ENCODE measurements at regions not wholly inside any gene's neighbourhood (a gene's known extent, or its start where the extent isn't known, plus 50 kb on each side); places are given as distances from the start of the nearest gene placed in this dataset.

DNA sequence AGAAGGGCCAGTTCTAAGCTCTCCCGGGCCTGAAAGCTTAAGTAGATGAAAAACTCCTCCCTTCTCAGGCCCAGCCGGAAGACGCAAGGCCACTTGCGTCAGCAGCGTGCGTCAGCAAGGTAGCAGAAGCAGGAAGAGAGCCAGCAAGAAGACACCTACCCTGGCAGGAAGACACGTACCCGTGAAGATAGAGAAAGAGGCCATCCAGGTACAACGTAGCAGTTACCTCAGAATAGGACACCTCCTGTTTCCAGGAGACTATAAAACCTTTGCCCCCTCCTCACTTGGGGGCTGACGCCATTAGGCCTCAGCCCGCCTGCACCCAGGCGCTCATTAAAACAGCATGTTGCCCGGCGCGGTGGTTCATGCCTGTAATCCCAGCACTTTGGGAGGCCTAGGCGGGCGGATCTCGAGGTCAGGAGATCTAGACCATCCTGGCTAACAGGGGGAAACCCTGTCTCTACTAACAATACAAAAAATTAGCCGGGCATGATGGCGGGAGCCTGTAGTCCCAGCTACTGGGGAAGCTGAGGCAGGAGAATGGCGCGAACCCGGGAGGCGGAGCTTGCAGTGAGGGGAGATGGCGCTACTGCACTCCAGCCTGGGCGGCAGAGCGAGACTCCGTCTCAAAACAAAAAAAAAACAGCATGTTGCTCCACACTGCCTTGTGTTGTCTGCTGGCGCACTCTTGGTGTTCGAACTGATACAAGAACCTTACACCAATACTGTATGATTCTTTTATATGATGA is 242.7 kb upstream of the NWD2 start:
- H3K27me3 ChIP-seq (ENCODE audit: low read depth, low read length) = no peaks in the 10 kb centered on the region
- no peak overlapping the region for H3K27ac ChIP-seq (ENCODE audit: low read length)
- TF ChIP-seq, protein P1, sequence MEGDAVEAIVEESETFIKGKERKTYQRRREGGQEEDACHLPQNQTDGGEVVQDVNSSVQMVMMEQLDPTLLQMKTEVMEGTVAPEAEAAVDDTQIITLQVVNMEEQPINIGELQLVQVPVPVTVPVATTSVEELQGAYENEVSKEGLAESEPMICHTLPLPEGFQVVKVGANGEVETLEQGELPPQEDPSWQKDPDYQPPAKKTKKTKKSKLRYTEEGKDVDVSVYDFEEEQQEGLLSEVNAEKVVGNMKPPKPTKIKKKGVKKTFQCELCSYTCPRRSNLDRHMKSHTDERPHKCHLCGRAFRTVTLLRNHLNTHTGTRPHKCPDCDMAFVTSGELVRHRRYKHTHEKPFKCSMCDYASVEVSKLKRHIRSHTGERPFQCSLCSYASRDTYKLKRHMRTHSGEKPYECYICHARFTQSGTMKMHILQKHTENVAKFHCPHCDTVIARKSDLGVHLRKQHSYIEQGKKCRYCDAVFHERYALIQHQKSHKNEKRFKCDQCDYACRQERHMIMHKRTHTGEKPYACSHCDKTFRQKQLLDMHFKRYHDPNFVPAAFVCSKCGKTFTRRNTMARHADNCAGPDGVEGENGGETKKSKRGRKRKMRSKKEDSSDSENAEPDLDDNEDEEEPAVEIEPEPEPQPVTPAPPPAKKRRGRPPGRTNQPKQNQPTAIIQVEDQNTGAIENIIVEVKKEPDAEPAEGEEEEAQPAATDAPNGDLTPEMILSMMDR (IDR thresholded peaks at IDR 0.05; ENCODE audit: low read depth, low read length) = no peak
- TF ChIP-seq EZH2phosphoT487 (IDR thresholded peaks at IDR 0.05; ENCODE audit: low read depth) = no peak
- H3K36me3 ChIP-seq (replicated peaks; ENCODE audit: low read depth, low read length) = no peaks in the 10 kb centered on the region
- H2AFZ ChIP-seq (ENCODE audit: low read depth, low read length) = no peak overlapping the region
- H3K4me2 ChIP-seq (ENCODE audit: low read length) = no peak overlapping the region
- H3K79me2 ChIP-seq (ENCODE audit: low read length) = no peaks in the 10 kb centered on the region
- H3K4me1 ChIP-seq (ENCODE audit: low read length) = peaks cover 8% of the 10 kb centered on the region
- no peaks in the 10 kb centered on the region for H4K20me1 ChIP-seq (ENCODE audit: insufficient read depth, low read length)
- H3K9ac ChIP-seq (ENCODE audit: low read length) = no peak overlapping the region
- H3K4me3 ChIP-seq (ENCODE audit: low read length) = no peak overlapping the region
- H3K9me3 ChIP-seq (ENCODE audit: insufficient read depth, low read length) = no peaks in the 10 kb centered on the region

GRCh38 chr4:37002625-37003024 is 241.9 kb upstream of the NWD2 start:
- Histone ChIP-seq H3K9ac (ENCODE audit: low read length) (no peak overlapping the region), H3K4me3 (ENCODE audit: low read length) (no peak overlapping the region), H3K79me2 (ENCODE audit: low read length) (no peaks in the 10 kb centered on the region), H3K9me3 (ENCODE audit: insufficient read depth, low read length) (no peaks in the 10 kb centered on the region), H3K27ac (ENCODE audit: low read length) (no peak overlapping the region), H3K4me2 (ENCODE audit: low read length) (no peak overlapping the region), H3K36me3 (replicated peaks; ENCODE audit: low read depth, low read length) (no peaks in the 10 kb centered on the region), H2AFZ (ENCODE audit: low read depth, low read length) (no peak overlapping the region), H3K4me1 (ENCODE audit: low read length) (peaks cover 5% of the 10 kb centered on the region), H3K27me3 (ENCODE audit: low read depth, low read length) (no peaks in the 10 kb centered on the region), H4K20me1 (ENCODE audit: insufficient read depth, low read length) (no peaks in the 10 kb centered on the region)
- no peak for TF ChIP-seq EZH2phosphoT487 (IDR thresholded peaks at IDR 0.05; ENCODE audit: low read depth)
- TF ChIP-seq, protein P1 (IDR thresholded peaks at IDR 0.05; ENCODE audit: low read depth, low read length) = no peak

DNA sequence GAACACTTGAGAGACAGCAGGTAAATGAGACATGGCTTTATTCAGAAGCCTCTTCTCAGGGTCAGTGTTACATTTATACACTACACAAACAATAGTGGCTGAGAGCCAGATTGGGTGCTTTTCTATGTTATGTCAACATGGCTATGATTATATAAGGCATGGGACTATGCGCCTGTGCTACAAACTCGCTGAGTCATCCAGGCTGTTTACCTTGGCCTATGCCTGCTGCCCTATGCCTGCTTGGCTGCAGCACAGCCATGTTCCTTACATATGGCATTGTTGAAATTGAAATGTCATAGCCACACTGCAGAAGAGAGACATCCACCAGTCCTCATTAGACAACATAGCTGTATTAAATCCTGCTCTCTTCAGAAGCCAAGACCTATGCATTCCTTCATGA is 236.3 kb upstream of the NWD2 start:
- Histone ChIP-seq H4K20me1 (ENCODE audit: insufficient read depth, low read length) (no peaks in the 10 kb centered on the region), H3K36me3 (replicated peaks; ENCODE audit: low read depth, low read length) (no peaks in the 10 kb centered on the region), H3K9ac (ENCODE audit: low read length) (no peak overlapping the region), H3K79me2 (ENCODE audit: low read length) (no peaks in the 10 kb centered on the region), H3K4me1 (ENCODE audit: low read length) (no peaks in the 10 kb centered on the region), H3K4me2 (ENCODE audit: low read length) (no peak overlapping the region), H2AFZ (ENCODE audit: low read depth, low read length) (no peak overlapping the region), H3K9me3 (ENCODE audit: insufficient read depth, low read length) (no peaks in the 10 kb centered on the region), H3K4me3 (ENCODE audit: low read length) (no peak overlapping the region), H3K27ac (ENCODE audit: low read length) (no peak overlapping the region), H3K27me3 (ENCODE audit: low read depth, low read length) (no peaks in the 10 kb centered on the region)
- TF ChIP-seq EZH2phosphoT487 (IDR thresholded peaks at IDR 0.05; ENCODE audit: low read depth) = no peak
- TF ChIP-seq, protein P1 (IDR thresholded peaks at IDR 0.05; ENCODE audit: low read depth, low read length) = no peak

DNA sequence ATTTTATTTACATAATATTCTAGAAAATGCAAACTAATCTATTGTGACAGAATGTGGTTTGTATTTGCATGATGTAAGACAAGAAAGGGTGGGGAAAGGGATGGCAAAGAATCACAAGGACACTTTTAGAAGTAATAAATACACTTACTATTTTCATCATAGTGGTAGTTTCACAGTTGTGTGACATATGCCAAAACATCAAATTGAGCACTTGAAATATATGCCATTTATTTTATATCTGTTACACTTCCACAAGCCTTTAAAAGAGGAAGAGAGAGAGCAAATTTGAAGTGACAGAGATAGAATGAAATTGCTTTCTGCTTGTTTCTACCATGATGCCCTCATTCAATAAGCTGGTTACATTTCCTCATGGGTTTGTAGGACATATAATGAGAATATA is 230.0 kb upstream of the NWD2 start:
- H3K9me3 ChIP-seq (ENCODE audit: insufficient read depth, low read length) = no peaks in the 10 kb centered on the region
- H3K36me3 ChIP-seq (replicated peaks; ENCODE audit: low read depth, low read length) = no peaks in the 10 kb centered on the region
- H3K4me1 ChIP-seq (ENCODE audit: low read length) = peaks cover 12% of the 10 kb centered on the region
- TF ChIP-seq EZH2phosphoT487 (IDR thresholded peaks at IDR 0.05; ENCODE audit: low read depth) = no peak
- TF ChIP-seq, protein P1 (IDR thresholded peaks at IDR 0.05; ENCODE audit: low read depth, low read length) = no peak
- no peak overlapping the region for H3K4me3 ChIP-seq (ENCODE audit: low read length)
- no peaks in the 10 kb centered on the region for H4K20me1 ChIP-seq (ENCODE audit: insufficient read depth, low read length)
- H3K27me3 ChIP-seq (ENCODE audit: low read depth, low read length) = no peaks in the 10 kb centered on the region
- no peak overlapping the region for H2AFZ ChIP-seq (ENCODE audit: low read depth, low read length)
- no peak overlapping the region for H3K9ac ChIP-seq (ENCODE audit: low read length)
- H3K79me2 ChIP-seq (ENCODE audit: low read length) = no peaks in the 10 kb centered on the region
- no peak overlapping the region for H3K4me2 ChIP-seq (ENCODE audit: low read length)
- no peak overlapping the region for H3K27ac ChIP-seq (ENCODE audit: low read length)
